Neural cell (in vitro differentiated cells): ENCODE measurements at regions not wholly inside any gene's neighbourhood (a gene's known extent, or its start where the extent isn't known, plus 50 kb on each side); places are given as distances from the start of the nearest gene placed in this dataset.
"Not testable (repeated sequence)": the region's sequence is repeated elsewhere in the genome, so short reads cannot be mapped to it uniquely, and the experiment has no call there.

ENCODE experiments used
- H2AFZ ChIP-seq: fragments of 200-600, 300-800 bp; sonication (generic), shearing (Covaris generic); 2 replicates; pipeline ENCODE4 v1.6.0; 2014; ENCODE audit warnings: low read depth, mild to moderate bottlenecking, antibody characterized with exemption, low read length, moderate library complexity
- H3F3A ChIP-seq: fragments of 200-600 bp; shearing (Covaris generic); 2 replicates; pipeline ENCODE4 v1.6.1; 2016; ENCODE audit warnings: mild to moderate bottlenecking, moderate library complexity, mixed read lengths, antibody characterized with exemption, low read length; ENCODE audit not compliant: insufficient read depth, poor library complexity, severe bottlenecking
- H3K27ac ChIP-seq: fragments of 200-600, 300-800 bp; sonication (generic), shearing (Covaris generic); 2 replicates; pipeline ENCODE4 v1.5.1; 2014; ENCODE audit warnings: mild to moderate bottlenecking, low read length, moderate library complexity
- H3K27me3 ChIP-seq: fragments of 300-800, 200-600 bp; sonication (generic), shearing (Covaris generic); 2 replicates; pipeline ENCODE4 v1.6.0; 2014; ENCODE audit warnings: mild to moderate bottlenecking, low read depth, low read length, moderate library complexity; ENCODE audit not compliant: insufficient read depth
- H3K36me3 ChIP-seq: fragments of 300-800, 200-600 bp; sonication (generic), shearing (Covaris generic); 2 replicates; pipeline ENCODE4 v1.5.1; 2014; ENCODE audit warnings: mild to moderate bottlenecking, antibody characterized with exemption, low read length, moderate library complexity; ENCODE audit not compliant: insufficient read depth
- H3K4me2 ChIP-seq: fragments of 300-800, 200-600 bp; sonication (generic), shearing (Covaris generic); 2 replicates; pipeline ENCODE4 v1.6.0; 2014; ENCODE audit warnings: mild to moderate bottlenecking, low read length
- H3K4me3 ChIP-seq: fragments of 300-800, 200-600 bp; sonication (generic), shearing (Covaris generic); 2 replicates; pipeline ENCODE4 v1.5.1; 2014; ENCODE audit warnings: mild to moderate bottlenecking, low read length, moderate library complexity
- H3K79me2 ChIP-seq: fragments of 200-600 bp; shearing (Covaris generic); replicated peaks from 2 replicates; pipeline ENCODE4 v1.6.0; 2014; ENCODE audit warnings: mild to moderate bottlenecking, low read length, moderate library complexity; ENCODE audit not compliant: insufficient read depth
- H3K9ac ChIP-seq: fragments of 300-800, 200-600 bp; sonication (generic), shearing (Covaris generic); 2 replicates; pipeline ENCODE4 v1.6.1; 2016; ENCODE audit warnings: mild to moderate bottlenecking, low read length, mixed read lengths
- H3K9me2 ChIP-seq: fragments of 200-600 bp; shearing (Covaris generic); 2 replicates; pipeline ENCODE4 v1.6.1; 2016; ENCODE audit warnings: mild to moderate bottlenecking, low read length, mixed read lengths; ENCODE audit not compliant: insufficient read depth
- H3K9me3 ChIP-seq: fragments of 200-600, 300-800 bp; sonication (generic), shearing (Covaris generic); 2 replicates; pipeline ENCODE4 v1.6.1; 2016; ENCODE audit warnings: mild to moderate bottlenecking, mixed run types, low read length, moderate library complexity, mixed read lengths
- H4K20me1 ChIP-seq: fragments of 200-600 bp; shearing (Covaris generic); 2 replicates; pipeline ENCODE4 v1.6.1; 2016; ENCODE audit warnings: mild to moderate bottlenecking, mixed run types; ENCODE audit not compliant: insufficient read depth
- RAD21 ChIP-seq: fragments of 450-650 bp; conservative IDR thresholded peaks from 2 replicates; pipeline ENCODE4 v1.6.1; 2014; ENCODE audit warnings: antibody characterized with exemption, mild to moderate bottlenecking, moderate library complexity
- SMC3 ChIP-seq: fragments of 450-650 bp; conservative IDR thresholded peaks from 2 replicates; pipeline ENCODE4 v1.6.1; 2014; ENCODE audit warnings: antibody characterized with exemption, mild to moderate bottlenecking, moderate library complexity; ENCODE audit not compliant: poor library complexity
- TF ChIP-seq, protein P1 (sequence below): fragments of 450-650 bp; IDR thresholded peaks from 2 replicates; pipeline ENCODE4 v1.5.1; 2014; ENCODE audit warnings: antibody characterized with exemption, mild to moderate bottlenecking, moderate library complexity; ENCODE audit not compliant: poor library complexity, severe bottlenecking

DNA sequence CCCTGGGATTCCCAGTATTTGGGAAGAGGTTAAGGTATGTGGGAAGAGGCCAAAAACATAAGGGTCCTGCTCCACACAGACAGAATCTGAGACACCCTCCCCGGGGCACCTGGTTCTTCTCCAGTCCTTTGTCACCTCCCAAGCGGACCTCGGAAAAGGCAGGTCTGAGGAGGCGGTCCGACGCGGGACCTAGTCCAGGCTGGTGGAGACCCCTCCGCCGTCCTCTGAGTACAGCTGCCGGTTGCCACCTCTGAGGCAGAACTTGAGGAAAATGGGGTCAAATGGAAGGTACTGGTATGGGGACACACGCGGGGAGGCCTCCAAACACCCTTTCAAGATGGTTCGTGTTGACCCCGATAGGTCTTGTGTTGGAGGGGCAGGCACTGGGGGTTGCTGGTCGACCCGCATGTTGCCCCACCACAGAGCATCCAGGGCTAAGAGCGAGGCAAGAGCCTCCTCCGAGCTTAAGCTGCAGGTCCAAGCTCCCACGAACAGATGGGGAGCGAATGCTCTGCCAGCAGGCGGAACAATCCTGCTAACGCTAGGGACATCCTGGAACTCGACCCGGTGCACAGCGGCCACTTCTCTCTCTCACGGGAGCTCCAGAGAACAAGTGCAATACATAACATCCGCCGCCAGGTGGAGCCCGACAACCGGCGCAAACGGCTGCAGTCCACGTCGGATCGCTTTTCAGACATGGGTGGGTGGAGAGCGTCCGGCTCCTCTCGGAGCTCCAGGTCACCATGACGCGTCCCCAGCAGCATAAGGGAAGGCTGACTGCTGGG, 559.8 kb downstream of the SPATA31A6 start:
- not testable (repeated sequence) for H4K20me1 ChIP-seq, H3K9ac ChIP-seq, H3K36me3 ChIP-seq, H3F3A ChIP-seq, H3K27me3 ChIP-seq, H3K4me2 ChIP-seq, H2AFZ ChIP-seq, H3K9me3 ChIP-seq, H3K9me2 ChIP-seq, H3K79me2 ChIP-seq, H3K27ac ChIP-seq
- peak overlapping the region; percentile 45 for H3K4me3 ChIP-seq
- TF ChIP-seq RAD21, result peak; percentile 71
- TF ChIP-seq, protein P1, sequence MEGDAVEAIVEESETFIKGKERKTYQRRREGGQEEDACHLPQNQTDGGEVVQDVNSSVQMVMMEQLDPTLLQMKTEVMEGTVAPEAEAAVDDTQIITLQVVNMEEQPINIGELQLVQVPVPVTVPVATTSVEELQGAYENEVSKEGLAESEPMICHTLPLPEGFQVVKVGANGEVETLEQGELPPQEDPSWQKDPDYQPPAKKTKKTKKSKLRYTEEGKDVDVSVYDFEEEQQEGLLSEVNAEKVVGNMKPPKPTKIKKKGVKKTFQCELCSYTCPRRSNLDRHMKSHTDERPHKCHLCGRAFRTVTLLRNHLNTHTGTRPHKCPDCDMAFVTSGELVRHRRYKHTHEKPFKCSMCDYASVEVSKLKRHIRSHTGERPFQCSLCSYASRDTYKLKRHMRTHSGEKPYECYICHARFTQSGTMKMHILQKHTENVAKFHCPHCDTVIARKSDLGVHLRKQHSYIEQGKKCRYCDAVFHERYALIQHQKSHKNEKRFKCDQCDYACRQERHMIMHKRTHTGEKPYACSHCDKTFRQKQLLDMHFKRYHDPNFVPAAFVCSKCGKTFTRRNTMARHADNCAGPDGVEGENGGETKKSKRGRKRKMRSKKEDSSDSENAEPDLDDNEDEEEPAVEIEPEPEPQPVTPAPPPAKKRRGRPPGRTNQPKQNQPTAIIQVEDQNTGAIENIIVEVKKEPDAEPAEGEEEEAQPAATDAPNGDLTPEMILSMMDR, result peak; percentile 69
- peak; percentile 79 for TF ChIP-seq SMC3

DNA sequence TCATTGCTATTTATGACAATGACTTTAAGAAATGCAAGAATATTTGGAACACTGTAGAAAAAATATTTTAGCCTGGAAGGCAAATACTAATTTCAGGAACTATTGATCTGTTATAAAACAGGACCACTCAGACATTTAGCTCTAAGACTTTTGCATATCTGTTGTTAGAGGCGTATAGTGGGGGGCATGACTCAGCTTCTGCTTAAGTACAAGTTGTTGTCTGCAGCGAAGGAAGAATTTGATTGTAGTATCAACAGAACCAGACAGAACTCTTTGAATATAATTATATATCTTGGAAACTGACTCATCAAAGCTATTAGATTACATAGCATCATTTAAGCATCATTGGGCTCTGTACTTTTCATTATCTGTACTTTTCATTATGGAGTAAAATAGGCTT, 573.8 kb downstream of the SPATA31A6 start:
- H3K79me2 ChIP-seq, H3K9me2 ChIP-seq, H3K27ac ChIP-seq, H3K36me3 ChIP-seq, H3K27me3 ChIP-seq, H4K20me1 ChIP-seq, H3K4me3 ChIP-seq, H3K9ac ChIP-seq, H3K9me3 ChIP-seq, H3K4me2 ChIP-seq, H3F3A ChIP-seq, H2AFZ ChIP-seq: not testable (repeated sequence)

DNA sequence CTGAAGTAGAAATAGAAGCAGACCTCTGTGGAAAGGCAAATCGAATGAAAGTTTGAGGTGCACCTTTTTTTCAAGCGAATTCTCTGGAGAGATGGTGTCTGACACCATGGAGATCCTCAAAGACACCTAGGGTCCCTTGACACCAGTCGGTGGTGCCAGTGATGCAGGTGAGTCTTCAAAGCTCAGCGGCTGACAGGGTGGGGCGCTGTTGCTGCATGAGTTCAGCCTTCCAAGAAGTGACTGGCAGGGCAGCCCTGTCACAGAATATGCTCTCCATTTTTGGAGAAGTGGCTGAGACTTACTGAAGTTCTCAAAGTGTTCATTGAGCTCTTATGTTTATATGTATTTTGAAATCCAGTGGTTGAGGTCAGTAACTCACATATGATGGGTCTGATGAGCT, 575.9 kb downstream of the SPATA31A6 start:
- not testable (repeated sequence) for H3K9me3 ChIP-seq, H3K27ac ChIP-seq, H3K9ac ChIP-seq, H3K9me2 ChIP-seq, H3K36me3 ChIP-seq, H3K4me3 ChIP-seq, H4K20me1 ChIP-seq, H3K79me2 ChIP-seq, H3K27me3 ChIP-seq, H3K4me2 ChIP-seq, H3F3A ChIP-seq, H2AFZ ChIP-seq

DNA sequence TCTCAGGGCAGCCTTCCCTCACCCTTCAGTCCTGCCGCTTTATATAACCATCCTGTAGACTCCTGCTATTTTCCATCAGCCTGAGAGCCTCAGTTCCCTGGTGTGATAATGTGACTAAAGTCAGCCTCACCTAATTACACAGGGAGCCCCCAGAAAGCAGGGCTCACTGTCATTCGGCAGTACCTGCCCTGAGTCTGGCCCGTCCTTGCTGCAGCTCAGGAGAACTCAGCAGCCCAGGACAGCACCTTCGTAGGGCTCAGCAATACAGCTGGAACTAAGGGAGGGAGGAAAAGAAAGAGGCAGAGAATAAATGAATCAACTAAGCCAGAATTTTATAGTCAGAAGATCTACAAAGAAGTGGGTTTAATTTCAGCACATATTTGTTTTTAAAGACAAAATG, 598.7 kb downstream of the SPATA31A6 start:
- not testable (repeated sequence) for H3K27ac ChIP-seq, H3K4me2 ChIP-seq, H3K36me3 ChIP-seq, H3K9me2 ChIP-seq, H3K27me3 ChIP-seq, H3K4me3 ChIP-seq, H2AFZ ChIP-seq, H3K9ac ChIP-seq, H3K79me2 ChIP-seq, H3K9me3 ChIP-seq, H4K20me1 ChIP-seq, H3F3A ChIP-seq

DNA sequence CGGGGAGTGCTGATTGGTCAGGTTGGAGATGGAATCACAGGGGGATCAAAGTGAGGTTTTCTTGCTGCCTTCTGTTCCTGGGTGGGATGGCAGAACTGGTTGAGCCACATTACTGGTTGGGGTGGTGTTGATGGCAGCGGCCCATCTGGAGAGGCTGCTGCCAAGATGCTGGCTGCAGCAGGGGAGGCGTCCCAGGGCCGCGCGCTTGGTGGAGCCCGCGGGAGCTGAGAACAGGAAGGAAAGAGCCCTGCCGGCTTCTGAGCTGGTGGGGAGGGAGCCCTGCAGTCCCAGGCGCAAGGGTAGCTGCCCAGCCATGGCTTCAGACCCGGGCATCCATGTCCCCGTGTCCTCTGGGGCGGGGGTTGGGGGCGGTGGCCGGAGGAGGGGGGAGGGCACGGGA, 609.3 kb downstream of the SPATA31A6 start:
- H3K9ac ChIP-seq, H3K36me3 ChIP-seq, H2AFZ ChIP-seq, H3K9me2 ChIP-seq, H3K4me2 ChIP-seq, H3F3A ChIP-seq, H3K27ac ChIP-seq, H3K9me3 ChIP-seq, H3K4me3 ChIP-seq, H3K27me3 ChIP-seq, H4K20me1 ChIP-seq, H3K79me2 ChIP-seq: not testable (repeated sequence)

DNA sequence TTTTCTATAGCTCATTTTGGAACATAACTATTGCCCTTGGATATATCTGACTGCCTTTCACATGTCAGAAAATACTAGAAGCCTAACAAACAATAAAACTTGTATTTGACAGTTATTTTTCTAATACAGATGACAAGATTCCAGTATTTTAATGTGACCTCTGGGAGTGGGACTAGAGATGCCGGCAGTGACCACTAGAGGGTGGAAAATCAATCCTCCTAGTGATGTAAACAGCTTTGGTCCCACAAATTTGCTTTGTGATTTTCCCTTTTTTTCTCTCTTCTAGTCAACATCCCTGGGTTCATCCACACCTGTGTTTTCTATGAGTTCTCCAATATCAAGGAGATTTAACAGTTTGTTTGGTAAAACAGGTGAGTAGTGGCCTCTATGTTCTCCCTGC, 615.1 kb downstream of the SPATA31A6 start:
- H3K4me2 ChIP-seq, H3K36me3 ChIP-seq, H3K27ac ChIP-seq, H3K9ac ChIP-seq, H4K20me1 ChIP-seq, H3K9me2 ChIP-seq, H3K4me3 ChIP-seq, H2AFZ ChIP-seq, H3F3A ChIP-seq, H3K27me3 ChIP-seq, H3K9me3 ChIP-seq, H3K79me2 ChIP-seq: not testable (repeated sequence)

DNA sequence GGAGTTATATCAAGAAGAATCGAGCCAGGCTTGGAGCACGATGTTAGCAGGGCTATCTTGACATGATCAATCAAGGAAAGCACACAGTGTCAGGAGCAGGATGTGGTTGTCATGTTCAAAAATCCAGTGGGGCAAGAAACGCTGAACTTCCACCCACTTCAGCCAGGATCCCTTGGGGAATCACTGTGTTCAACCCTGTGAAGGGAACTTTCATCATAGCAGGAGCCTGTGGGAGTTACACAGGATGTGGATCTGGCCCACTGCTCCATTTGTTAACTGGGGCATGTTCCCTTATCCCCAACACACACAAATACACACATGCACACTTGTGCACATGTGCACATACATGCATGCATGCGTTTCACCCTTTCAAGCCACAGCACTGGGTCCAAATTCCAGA, 619.3 kb downstream of the SPATA31A6 start:
- H3K4me2 ChIP-seq, H3K9ac ChIP-seq, H2AFZ ChIP-seq, H3K9me3 ChIP-seq, H3K9me2 ChIP-seq, H3K36me3 ChIP-seq, H4K20me1 ChIP-seq, H3K4me3 ChIP-seq, H3K79me2 ChIP-seq, H3K27ac ChIP-seq, H3F3A ChIP-seq, H3K27me3 ChIP-seq: not testable (repeated sequence)
